HepG2 (cell line): ENCODE measurements at regions not wholly inside any gene's neighbourhood (a gene's known extent, or its start where the extent isn't known, plus 50 kb on each side); places are given as distances from the start of the nearest gene placed in this dataset.

Experiments used
- CEBPB ChIP-seq: IDR thresholded peaks from 2 replicates; pipeline ENCODE4 v1.6.1; 2011; ENCODE audit warnings: low read depth, low read length, improper control_type of control experiment, borderline replicate concordance
- GABPB1 ChIP-seq: IDR thresholded peaks from 2 replicates; pipeline ENCODE4 v1.6.1; 2016; ENCODE audit warnings: mild to moderate bottlenecking, missing genetic modification reagents, moderate library complexity, missing compliant biosample characterization
- KDM5A ChIP-seq: fragments of 200-600 bp; sonication (generic); IDR thresholded peaks from 2 replicates; pipeline ENCODE4 v1.7.0; 2018; ENCODE audit warnings: antibody characterized with exemption, mild to moderate bottlenecking, low read length, borderline replicate concordance
- MAFF ChIP-seq: IDR thresholded peaks from 2 replicates; pipeline ENCODE4 v1.6.1; 2011; ENCODE audit warnings: low read depth, low read length, improper control_type of control experiment
- SMC3 ChIP-seq: IDR thresholded peaks from 2 replicates; pipeline ENCODE4 v1.6.1; 2011; ENCODE audit warnings: low read length, improper control_type of control experiment
- TCF7L2 ChIP-seq: IDR thresholded peaks from 2 replicates; pipeline ENCODE4 v1.6.1; 2011; ENCODE audit warnings: mild to moderate bottlenecking, low read depth, low read length, moderate library complexity
- ZC3H13 ChIP-seq: sonication (generic); formaldehyde crosslinking; IDR thresholded peaks from 2 replicates; pipeline ENCODE4 v1.8.1; 2023; ENCODE audit warnings: mild to moderate bottlenecking, missing genetic modification reagents, moderate library complexity
- ZFAT ChIP-seq: sonication (generic); formaldehyde crosslinking; conservative IDR thresholded peaks from 2 replicates; pipeline ENCODE4 v1.8.1; 2023; ENCODE audit warnings: missing genetic modification reagents, inconsistent platforms
- ZFX ChIP-seq: sonication (generic); formaldehyde crosslinking; IDR thresholded peaks from 2 replicates; pipeline ENCODE4 v1.4.0; 2020; ENCODE audit warnings: mild to moderate bottlenecking, low read depth, missing genetic modification reagents, moderate library complexity
- ZNF124 ChIP-seq: sonication (generic); formaldehyde crosslinking; IDR thresholded peaks from 2 replicates; pipeline ENCODE4 v1.4.0; 2020; ENCODE audit warnings: missing genetic modification reagents
- TF ChIP-seq, protein P1 (sequence below): IDR thresholded peaks from 2 replicates; pipeline ENCODE4 v1.6.1; 2016
- TF ChIP-seq, protein P2 (sequence below): sonication (generic); formaldehyde crosslinking; IDR thresholded peaks from 2 replicates; pipeline ENCODE4 v1.4.0; 2020; ENCODE audit warnings: missing genetic modification reagents
- TF ChIP-seq, protein P3 (sequence below), 2 experiments: IDR thresholded peaks; 2 replicates each; pipeline ENCODE4 v1.6.1; 2011 to 2012; ENCODE audit warnings: low read length in 2 of 2, borderline replicate concordance in 1 of 2, low read depth in 1 of 2, mild to moderate bottlenecking in 1 of 2, moderate library complexity in 1 of 2
- TF ChIP-seq, protein P4 (sequence below): sonication (generic); formaldehyde crosslinking; IDR thresholded peaks from 2 replicates; pipeline ENCODE4 v1.5.0; 2020; ENCODE audit warnings: mild to moderate bottlenecking, missing genetic modification reagents, moderate library complexity

DNA sequence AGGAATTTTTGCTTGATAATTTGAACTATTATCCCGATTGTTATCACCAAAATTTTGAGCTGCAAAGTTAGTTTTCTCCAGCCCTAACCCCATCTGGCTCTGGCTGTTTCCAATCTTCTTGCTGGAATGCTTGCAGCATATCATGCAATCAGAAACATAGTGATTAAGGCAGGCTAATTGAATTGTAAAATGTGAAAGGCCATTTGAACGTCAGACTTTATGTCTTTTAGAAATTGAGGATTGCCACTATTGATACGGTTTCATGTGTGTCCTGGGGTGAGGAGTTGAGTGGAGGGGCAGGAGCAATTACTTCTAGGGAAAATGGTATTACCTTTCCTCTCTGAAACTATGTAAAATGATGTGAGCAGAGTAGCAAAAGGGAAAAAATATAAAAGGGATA, 1674.5 kb upstream of the LRRTM1 start:
- no peak for TF ChIP-seq MAFF
- TF ChIP-seq, protein P1, sequence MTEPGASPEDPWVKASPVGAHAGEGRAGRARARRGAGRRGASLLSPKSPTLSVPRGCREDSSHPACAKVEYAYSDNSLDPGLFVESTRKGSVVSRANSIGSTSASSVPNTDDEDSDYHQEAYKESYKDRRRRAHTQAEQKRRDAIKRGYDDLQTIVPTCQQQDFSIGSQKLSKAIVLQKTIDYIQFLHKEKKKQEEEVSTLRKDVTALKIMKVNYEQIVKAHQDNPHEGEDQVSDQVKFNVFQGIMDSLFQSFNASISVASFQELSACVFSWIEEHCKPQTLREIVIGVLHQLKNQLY (CRISPR knock-in tag) = no peak
- no peak for TF ChIP-seq ZC3H13 (CRISPR knock-in tag)
- TF ChIP-seq GABPB1 (CRISPR knock-in tag) = no peak
- TF ChIP-seq, protein P2, sequence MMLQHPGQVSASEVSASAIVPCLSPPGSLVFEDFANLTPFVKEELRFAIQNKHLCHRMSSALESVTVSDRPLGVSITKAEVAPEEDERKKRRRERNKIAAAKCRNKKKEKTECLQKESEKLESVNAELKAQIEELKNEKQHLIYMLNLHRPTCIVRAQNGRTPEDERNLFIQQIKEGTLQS = no peak
- no peak for TF ChIP-seq ZNF124 (CRISPR knock-in tag)
- no peak for TF ChIP-seq ZFAT (CRISPR knock-in tag)
- TF ChIP-seq, protein P3, sequence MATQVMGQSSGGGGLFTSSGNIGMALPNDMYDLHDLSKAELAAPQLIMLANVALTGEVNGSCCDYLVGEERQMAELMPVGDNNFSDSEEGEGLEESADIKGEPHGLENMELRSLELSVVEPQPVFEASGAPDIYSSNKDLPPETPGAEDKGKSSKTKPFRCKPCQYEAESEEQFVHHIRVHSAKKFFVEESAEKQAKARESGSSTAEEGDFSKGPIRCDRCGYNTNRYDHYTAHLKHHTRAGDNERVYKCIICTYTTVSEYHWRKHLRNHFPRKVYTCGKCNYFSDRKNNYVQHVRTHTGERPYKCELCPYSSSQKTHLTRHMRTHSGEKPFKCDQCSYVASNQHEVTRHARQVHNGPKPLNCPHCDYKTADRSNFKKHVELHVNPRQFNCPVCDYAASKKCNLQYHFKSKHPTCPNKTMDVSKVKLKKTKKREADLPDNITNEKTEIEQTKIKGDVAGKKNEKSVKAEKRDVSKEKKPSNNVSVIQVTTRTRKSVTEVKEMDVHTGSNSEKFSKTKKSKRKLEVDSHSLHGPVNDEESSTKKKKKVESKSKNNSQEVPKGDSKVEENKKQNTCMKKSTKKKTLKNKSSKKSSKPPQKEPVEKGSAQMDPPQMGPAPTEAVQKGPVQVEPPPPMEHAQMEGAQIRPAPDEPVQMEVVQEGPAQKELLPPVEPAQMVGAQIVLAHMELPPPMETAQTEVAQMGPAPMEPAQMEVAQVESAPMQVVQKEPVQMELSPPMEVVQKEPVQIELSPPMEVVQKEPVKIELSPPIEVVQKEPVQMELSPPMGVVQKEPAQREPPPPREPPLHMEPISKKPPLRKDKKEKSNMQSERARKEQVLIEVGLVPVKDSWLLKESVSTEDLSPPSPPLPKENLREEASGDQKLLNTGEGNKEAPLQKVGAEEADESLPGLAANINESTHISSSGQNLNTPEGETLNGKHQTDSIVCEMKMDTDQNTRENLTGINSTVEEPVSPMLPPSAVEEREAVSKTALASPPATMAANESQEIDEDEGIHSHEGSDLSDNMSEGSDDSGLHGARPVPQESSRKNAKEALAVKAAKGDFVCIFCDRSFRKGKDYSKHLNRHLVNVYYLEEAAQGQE (IDR thresholded peaks at IDR 0.05; ENCODE audit: borderline replicate concordance in 1 of 2, low read depth in 1 of 2, low read length in 2 of 2) = no peak
- no peak for TF ChIP-seq ZFX (CRISPR knock-in tag)
- no peak for TF ChIP-seq CEBPB
- TF ChIP-seq, protein P4, sequence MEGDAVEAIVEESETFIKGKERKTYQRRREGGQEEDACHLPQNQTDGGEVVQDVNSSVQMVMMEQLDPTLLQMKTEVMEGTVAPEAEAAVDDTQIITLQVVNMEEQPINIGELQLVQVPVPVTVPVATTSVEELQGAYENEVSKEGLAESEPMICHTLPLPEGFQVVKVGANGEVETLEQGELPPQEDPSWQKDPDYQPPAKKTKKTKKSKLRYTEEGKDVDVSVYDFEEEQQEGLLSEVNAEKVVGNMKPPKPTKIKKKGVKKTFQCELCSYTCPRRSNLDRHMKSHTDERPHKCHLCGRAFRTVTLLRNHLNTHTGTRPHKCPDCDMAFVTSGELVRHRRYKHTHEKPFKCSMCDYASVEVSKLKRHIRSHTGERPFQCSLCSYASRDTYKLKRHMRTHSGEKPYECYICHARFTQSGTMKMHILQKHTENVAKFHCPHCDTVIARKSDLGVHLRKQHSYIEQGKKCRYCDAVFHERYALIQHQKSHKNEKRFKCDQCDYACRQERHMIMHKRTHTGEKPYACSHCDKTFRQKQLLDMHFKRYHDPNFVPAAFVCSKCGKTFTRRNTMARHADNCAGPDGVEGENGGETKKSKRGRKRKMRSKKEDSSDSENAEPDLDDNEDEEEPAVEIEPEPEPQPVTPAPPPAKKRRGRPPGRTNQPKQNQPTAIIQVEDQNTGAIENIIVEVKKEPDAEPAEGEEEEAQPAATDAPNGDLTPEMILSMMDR (CRISPR knock-in tag) = no peak
- no peak for TF ChIP-seq TCF7L2
- TF ChIP-seq KDM5A = no peak
- no peak for TF ChIP-seq SMC3
